HCT116 (cell line): ENCODE measurements at regions not wholly inside any gene's neighbourhood (a gene's known extent, or its start where the extent isn't known, plus 50 kb on each side); places are given as distances from the start of the nearest gene placed in this dataset.

ENCODE experiments used
- ATAC-seq: fragments of 200-7000 bp; cut with Tn5 transposase; 2 replicates; pipeline ENCODE4 v1.9.1; 2020; ENCODE audit warnings: mild to moderate bottlenecking, moderate library complexity
- BruUV-seq: library from RNA; stranded (reverse); fragments of 400-500 nt; replicated peaks from 2 replicates; lab custom pipeline; 2021; lab: Mats Ljungman, UMichigan
- CTCF ChIA-PET: fragments of 300-600 bp; sonication (Branson Sonifier 250); formaldehyde crosslinking; loops from one replicate; lab custom pipeline; 2021; ENCODE audit warnings: antibody characterized with exemption; lab: Charles Lee
- POLR2A ChIA-PET: fragments of 300-600, 350-600 bp; sonication (Branson Sonifier 250); formaldehyde crosslinking; loops from one replicate; lab custom pipeline; 2021; ENCODE audit warnings: antibody characterized with exemption; lab: Charles Lee
- RAD21 ChIA-PET, 2 experiments: fragments of 300-600 bp; sonication (Branson Sonifier 250); formaldehyde crosslinking; loops; one replicate each; lab custom pipeline; 2023; ENCODE audit warnings: low total read pairs in 2 of 2; ENCODE audit not compliant: uncharacterized antibody in 2 of 2, unreplicated experiment in 2 of 2, low non-redundant PET in 1 of 2; lab: Charles Lee
- DNase-seq: peaks from one replicate; pipeline ENCODE4 v3.0.0-alpha.2; 2010; ENCODE audit warnings: low read depth, low spot score
- H2AFZ ChIP-seq: fragments of 200-600 bp; shearing (Covaris generic), sonication (generic); 2 replicates; pipeline ENCODE4 v1.6.1; 2017; ENCODE audit warnings: low read depth, mixed run types, mixed read lengths, antibody characterized with exemption, low read length; ENCODE audit not compliant: poor library complexity, severe bottlenecking
- H3K27ac ChIP-seq: 2 replicates; pipeline ENCODE4 v1.5.1; 2012; ENCODE audit warnings: low read depth, low read length
- H3K27me3 ChIP-seq: fragments of 200-600 bp; sonication (generic); 2 replicates; pipeline ENCODE4 v1.6.1; 2016; ENCODE audit warnings: mixed run types, low read length, mixed read lengths; ENCODE audit not compliant: insufficient read depth
- H3K36me3 ChIP-seq, 2 experiments: fragments of 200-500 bp in 1 of 2; fragments of 200-600 bp in 1 of 2; sonication (Bioruptor generic) in 1 of 2; sonication (generic) in 1 of 2; 2 replicates each; pipeline versions ENCODE4 v1.5.1 to v1.6.1; 2014 to 2016; ENCODE audit warnings: low read length in 2 of 2, inconsistent platforms in 1 of 2, mixed read lengths in 1 of 2, mixed run types in 1 of 2; ENCODE audit not compliant: insufficient read depth in 2 of 2, control insufficient read depth in 1 of 2
- H3K4me1 ChIP-seq, 2 experiments: fragments of 200-600 bp in 1 of 2; sonication (generic) in 1 of 2; 2 replicates each; pipeline versions ENCODE4 v1.5.1 to v1.6.1; 2012 to 2017; ENCODE audit warnings: low read length in 2 of 2, inconsistent platforms in 1 of 2, mild to moderate bottlenecking in 1 of 2, mixed read lengths in 1 of 2, mixed run types in 1 of 2, moderate library complexity in 1 of 2; ENCODE audit not compliant: insufficient read depth in 2 of 2, control insufficient read depth in 1 of 2
- H3K4me2 ChIP-seq: fragments of 200-600 bp; sonication (generic); 2 replicates; pipeline ENCODE4 v1.6.1; 2017; ENCODE audit warnings: mixed run types, low read length, mixed read lengths
- H3K4me3 ChIP-seq, 2 experiments: fragments of 200-600 bp in 1 of 2; sonication (generic) in 1 of 2; replicated peaks in 1 of 2; 2 replicates each; pipeline ENCODE4 v1.5.1; 2011 to 2016; ENCODE audit warnings: low read length in 2 of 2, control low read depth in 1 of 2, low read depth in 1 of 2, mild to moderate bottlenecking in 1 of 2, mixed read lengths in 1 of 2, mixed run types in 1 of 2
- H3K79me2 ChIP-seq: fragments of 200-600 bp; sonication (generic); 2 replicates; pipeline ENCODE4 v1.6.1; 2017; ENCODE audit warnings: mild to moderate bottlenecking, mixed run types, low read length, moderate library complexity, mixed read lengths; ENCODE audit not compliant: insufficient read depth
- H3K9ac ChIP-seq: fragments of 200-600 bp; sonication (generic); 2 replicates; pipeline ENCODE4 v1.6.1; 2016; ENCODE audit warnings: low read length, mixed read lengths
- H3K9me2 ChIP-seq: fragments of 200-600 bp; sonication (generic), shearing (Covaris generic); 2 replicates; pipeline ENCODE4 v1.6.1; 2017; ENCODE audit warnings: mixed run types, mild to moderate bottlenecking, moderate library complexity; ENCODE audit not compliant: insufficient read depth
- H3K9me3 ChIP-seq, 2 experiments: fragments of 200-500 bp in 1 of 2; fragments of 200-600 bp in 1 of 2; sonication (Bioruptor generic) in 1 of 2; sonication (generic) in 1 of 2; 2 replicates each; pipeline ENCODE4 v1.6.1; 2014 to 2017; ENCODE audit warnings: low read length in 2 of 2, mixed read lengths in 2 of 2, inconsistent platforms in 1 of 2, low read depth in 1 of 2, mild to moderate bottlenecking in 1 of 2, mixed run types in 1 of 2, moderate library complexity in 1 of 2; ENCODE audit not compliant: control insufficient read depth in 1 of 2, insufficient read depth in 1 of 2
- H4K20me1 ChIP-seq: fragments of 200-600 bp; sonication (generic), shearing (Covaris generic); 2 replicates; pipeline ENCODE4 v1.6.1; 2017; ENCODE audit warnings: mixed run types, mild to moderate bottlenecking, moderate library complexity; ENCODE audit not compliant: insufficient read depth
- CBX3 ChIP-seq: IDR thresholded peaks from 2 replicates; pipeline ENCODE4 v1.6.1; 2012; ENCODE audit warnings: low read depth
- EGR1 ChIP-seq: IDR thresholded peaks from 2 replicates; pipeline ENCODE4 v1.6.1; 2012; ENCODE audit warnings: low read depth
- EZH2phosphoT487 ChIP-seq: fragments of 200-600 bp; IDR thresholded peaks from 2 replicates; pipeline ENCODE4 v1.6.1; 2018; ENCODE audit warnings: antibody characterized with exemption, borderline replicate concordance
- FOSL1 ChIP-seq: IDR thresholded peaks from 2 replicates; pipeline ENCODE4 v1.6.1; 2012; ENCODE audit warnings: low read depth
- MAX ChIP-seq: IDR thresholded peaks from 2 replicates; pipeline ENCODE4 v1.6.1; 2012
- RAD21 ChIP-seq: IDR thresholded peaks from 2 replicates; pipeline ENCODE4 v1.6.1; 2012; ENCODE audit warnings: low read depth, mild to moderate bottlenecking
- REST ChIP-seq: IDR thresholded peaks from 2 replicates; pipeline ENCODE4 v1.6.1; 2012; ENCODE audit warnings: low read depth
- SIN3A ChIP-seq: IDR thresholded peaks from 2 replicates; pipeline ENCODE4 v1.6.1; 2012; ENCODE audit warnings: low read depth
- YY1 ChIP-seq: IDR thresholded peaks from 2 replicates; pipeline ENCODE4 v1.6.1; 2011; ENCODE audit warnings: low read length, low read depth, moderate library complexity, mild to moderate bottlenecking; ENCODE audit not compliant: insufficient replicate concordance; ENCODE audit errors: extremely low read depth
- ZBTB33 ChIP-seq: IDR thresholded peaks from 2 replicates; pipeline ENCODE4 v1.6.1; 2011; ENCODE audit warnings: mild to moderate bottlenecking, low read length, moderate library complexity; ENCODE audit not compliant: insufficient replicate concordance; ENCODE audit errors: extremely low read depth
- ZNF274 ChIP-seq: fragments of 200-500 bp; sonication (Bioruptor generic); IDR thresholded peaks from 2 replicates; pipeline ENCODE4 v1.6.1; 2014; ENCODE audit warnings: mild to moderate bottlenecking, low read depth, low read length, inconsistent platforms
- intact Hi-C: fragments of 100-400 bp; cut with micrococcal nuclease; formaldehyde crosslinking; loops from 2 replicates; pipeline ENCODE4 v1.10.0; 2022
- TF ChIP-seq, protein P1 (sequence below), 3 experiments: fragments of 200-600 bp in 1 of 3; sonication (generic) in 1 of 3; IDR thresholded peaks in 2 of 3; conservative IDR thresholded peaks in 1 of 3; 2 replicates each; pipeline ENCODE4 v1.5.1; 2012 to 2017; ENCODE audit warnings: low read depth in 2 of 3, low read length in 2 of 3, antibody characterized with exemption in 1 of 3, borderline replicate concordance in 1 of 3, control low read depth in 1 of 3, mild to moderate bottlenecking in 1 of 3, mixed read lengths in 1 of 3, mixed run types in 1 of 3, moderate library complexity in 1 of 3; ENCODE audit not compliant: insufficient read depth in 1 of 3

DNA sequence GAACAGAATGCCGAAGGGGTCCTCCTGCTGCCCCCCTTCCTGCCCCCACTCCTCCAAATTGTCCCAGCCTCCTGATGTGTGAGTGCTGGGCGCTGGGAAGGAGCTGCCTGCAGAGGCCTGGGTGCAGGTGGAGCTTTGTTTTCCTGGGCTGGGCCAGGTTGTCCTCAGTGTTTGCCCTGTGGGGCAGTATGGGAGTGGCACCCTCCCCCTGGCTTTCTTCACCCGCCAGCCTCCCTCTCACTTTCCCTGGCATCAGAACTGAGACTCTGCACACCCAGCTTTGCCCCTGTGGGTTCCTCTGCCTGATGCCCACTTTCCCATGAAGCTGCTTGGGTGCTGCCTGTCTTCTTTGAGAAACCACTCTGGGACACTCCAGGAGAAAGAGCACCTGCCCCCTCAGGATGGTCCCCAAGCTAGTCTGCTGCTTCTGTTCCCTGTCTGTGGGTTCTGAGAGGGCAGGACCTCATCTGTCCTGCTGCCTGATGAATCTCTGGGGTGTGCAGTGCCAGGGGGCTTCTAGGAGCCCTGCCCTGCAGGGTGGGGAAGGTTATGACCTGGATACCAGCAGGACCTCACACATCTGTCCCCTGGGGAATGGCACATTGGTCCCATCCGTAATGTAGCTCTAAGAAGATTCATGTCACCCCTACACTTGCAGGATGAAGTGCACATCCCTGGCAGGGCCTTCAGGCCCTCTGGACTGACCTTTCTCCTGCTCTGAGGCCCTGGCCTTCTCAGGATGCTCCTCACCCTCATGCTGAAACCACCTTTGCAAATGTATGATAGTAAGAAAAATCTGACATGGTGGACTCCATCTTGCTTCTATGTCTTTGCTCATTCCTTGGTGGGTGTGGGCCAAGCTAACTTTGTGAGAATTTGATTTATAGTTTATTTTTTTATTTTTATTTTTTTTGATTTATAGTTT, 146.8 kb upstream of the HS6ST1 start:
- H4K20me1 ChIP-seq, result no peaks in the 10 kb centered on the region
- H3K79me2 ChIP-seq, result no peaks in the 10 kb centered on the region
- no peak overlapping the region for H3K4me3 ChIP-seq
- ATAC-seq (no peak), DNase-seq (no peak)
- ChIA-PET RAD21 (no interaction called here), POLR2A (no interaction called here), CTCF (no interaction called here)
- no peaks in the 10 kb centered on the region for H3K9me2 ChIP-seq
- no peak overlapping the region for H3K9ac ChIP-seq
- no peaks in the 10 kb centered on the region for H3K4me1 ChIP-seq
- H3K4me2 ChIP-seq, result no peak overlapping the region
- no peak overlapping the region for H3K27ac ChIP-seq
- H2AFZ ChIP-seq, result no peak overlapping the region
- no peak for TF ChIP-seq ZBTB33
- TF ChIP-seq YY1, result no peak
- no peak for TF ChIP-seq CBX3
- no peak for TF ChIP-seq FOSL1
- no peak for TF ChIP-seq REST
- TF ChIP-seq EGR1, result no peak
- TF ChIP-seq RAD21, result no peak
- TF ChIP-seq, protein P1, sequence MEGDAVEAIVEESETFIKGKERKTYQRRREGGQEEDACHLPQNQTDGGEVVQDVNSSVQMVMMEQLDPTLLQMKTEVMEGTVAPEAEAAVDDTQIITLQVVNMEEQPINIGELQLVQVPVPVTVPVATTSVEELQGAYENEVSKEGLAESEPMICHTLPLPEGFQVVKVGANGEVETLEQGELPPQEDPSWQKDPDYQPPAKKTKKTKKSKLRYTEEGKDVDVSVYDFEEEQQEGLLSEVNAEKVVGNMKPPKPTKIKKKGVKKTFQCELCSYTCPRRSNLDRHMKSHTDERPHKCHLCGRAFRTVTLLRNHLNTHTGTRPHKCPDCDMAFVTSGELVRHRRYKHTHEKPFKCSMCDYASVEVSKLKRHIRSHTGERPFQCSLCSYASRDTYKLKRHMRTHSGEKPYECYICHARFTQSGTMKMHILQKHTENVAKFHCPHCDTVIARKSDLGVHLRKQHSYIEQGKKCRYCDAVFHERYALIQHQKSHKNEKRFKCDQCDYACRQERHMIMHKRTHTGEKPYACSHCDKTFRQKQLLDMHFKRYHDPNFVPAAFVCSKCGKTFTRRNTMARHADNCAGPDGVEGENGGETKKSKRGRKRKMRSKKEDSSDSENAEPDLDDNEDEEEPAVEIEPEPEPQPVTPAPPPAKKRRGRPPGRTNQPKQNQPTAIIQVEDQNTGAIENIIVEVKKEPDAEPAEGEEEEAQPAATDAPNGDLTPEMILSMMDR (IDR thresholded peaks at IDR 0.05 in 2 of 3, conservative IDR thresholded peaks at IDR 0.05 in 1 of 3; ENCODE audit: borderline replicate concordance in 1 of 3, insufficient read depth in 1 of 3, low read depth in 2 of 3, low read length in 2 of 3), result no peak
- no peak for TF ChIP-seq ZNF274
- no peak for TF ChIP-seq MAX
- TF ChIP-seq EZH2phosphoT487, result no peak
- no peak for TF ChIP-seq SIN3A
- no TSS peak for BruUV-seq
- intact Hi-C loops, result no loop called here
- no peaks in the 10 kb centered on the region for H3K36me3 ChIP-seq
- H3K9me3 ChIP-seq, result peaks cover 15% of the 10 kb centered on the region in 2 experiments; a peak in 2 of 4 replicates
- no peaks in the 10 kb centered on the region for H3K27me3 ChIP-seq
